NCI-H2227 (cell line): ENCODE measurements at regions not wholly inside any gene's neighbourhood (a gene's known extent, or its start where the extent isn't known, plus 50 kb on each side); places are given as distances from the start of the nearest gene placed in this dataset.

Experiments used
- DNase-seq: peaks from one replicate; lab custom pipeline; 2025; ENCODE audit not compliant: unreplicated experiment; lab: John Stamatoyannopoulos, UW

- no peak for DNase-seq
These were observed 65.2 kb upstream of the MYCN start for GRCh38 chr2:15874854-15875804.

GRCh38 chr2:15875969-15876705, 64.2 kb upstream of the MYCN start:
- no peak for DNase-seq

- DNase-seq: no peak
These were observed 59.9 kb upstream of the MYCN start for GRCh38 chr2:15880226-15881119.

- no peak for DNase-seq
These were observed 59.3 kb upstream of the MYCN start for GRCh38 chr2:15881120-15881433.

- DNase-seq: no peak
These were observed 58.7 kb upstream of the MYCN start for GRCh38 chr2:15881676-15882075.

- no peak for DNase-seq
These were observed 57.4 kb upstream of the MYCN start for GRCh38 chr2:15882761-15883497.

- DNase-seq: no peak
These were observed 56.7 kb upstream of the MYCN start for GRCh38 chr2:15883684-15884083.

GRCh38 chr2:15884790-15885189, 55.6 kb upstream of the MYCN start:
- DNase-seq: no peak

- DNase-seq: no peak
These were observed 54.1 kb upstream of the MYCN start for GRCh38 chr2:15886231-15886630.

GRCh38 chr2:15889442-15890123, 50.8 kb upstream of the MYCN start:
- no peak for DNase-seq

- DNase-seq: no peak
These were observed 50.1 kb upstream of the MYCN start for GRCh38 chr2:15890124-15890754.
